ENCODE measurements at regions not wholly inside any gene's neighbourhood (a gene's known extent, or its start where the extent isn't known, plus 50 kb on each side); places are given as distances from the start of the nearest gene placed in this dataset.
"Not testable (repeated sequence)": the region's sequence is repeated elsewhere in the genome, so short reads cannot be mapped to it uniquely, and the experiment has no call there.

GRCh38 chr6:27178860-27179259, 68.6 kb upstream of the PRSS16 start:
- DNase-seq (ENCODE audit: extremely low read depth in 1 of 2, low read depth in 1 of 2) = no peak

- DNase-seq (ENCODE audit: extremely low read depth in 1 of 2, low read depth in 1 of 2) = no peak
Measured at GRCh38 chr6:27183060-27183832, 64.3 kb upstream of the PRSS16 start.

- no peak for DNase-seq (ENCODE audit: extremely low read depth in 1 of 2, low read depth in 1 of 2)
Measured at GRCh38 chr6:27187231-27188060, 60.1 kb upstream of the PRSS16 start.

GRCh38 chr6:27188061-27188884, 59.2 kb upstream of the PRSS16 start:
- peak in 1 of 2 donors; percentile 20 for DNase-seq (ENCODE audit: extremely low read depth in 1 of 2, low read depth in 1 of 2)

- DNase-seq (ENCODE audit: extremely low read depth in 1 of 2, low read depth in 1 of 2) = no peak
Measured at GRCh38 chr6:27188885-27189418, 58.5 kb upstream of the PRSS16 start.

- DNase-seq (ENCODE audit: extremely low read depth in 1 of 2, low read depth in 1 of 2) = no peak
Measured at GRCh38 chr6:27190126-27190525, 57.4 kb upstream of the PRSS16 start.

GRCh38 chr6:27194453-27194852, 53.0 kb upstream of the PRSS16 start:
- not testable (repeated sequence) for DNase-seq (ENCODE audit: extremely low read depth in 1 of 2, low read depth in 1 of 2)

- DNase-seq (ENCODE audit: extremely low read depth in 1 of 2, low read depth in 1 of 2) = not testable (repeated sequence)
Measured at GRCh38 chr6:27195547-27195946, 52.0 kb upstream of the PRSS16 start.
